ENCODE measurements at regions not wholly inside any gene's neighbourhood (a gene's known extent, or its start where the extent isn't known, plus 50 kb on each side); places are given as distances from the start of the nearest gene placed in this dataset.

DNA sequence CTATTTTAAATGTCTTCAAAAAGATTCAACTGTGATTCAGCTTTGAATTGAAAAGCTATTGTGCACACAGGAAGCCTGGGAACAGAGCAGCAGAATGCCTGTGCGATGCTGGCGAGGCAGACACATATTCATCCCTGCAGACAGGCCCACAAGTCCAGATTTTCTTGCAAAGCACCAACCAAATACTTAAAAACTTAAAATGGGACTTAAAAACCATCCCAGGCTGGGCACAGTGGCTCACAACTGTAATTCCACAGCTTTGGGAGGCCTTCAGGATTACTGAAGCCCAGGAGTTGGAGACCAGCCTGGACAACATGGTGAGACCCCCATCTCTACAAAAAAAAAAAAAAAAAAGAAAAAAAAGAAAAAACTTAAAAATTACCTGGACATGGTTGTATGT lies 122.6 kb upstream of the SERPIND1 start:
- TF ChIP-seq, protein P1, sequence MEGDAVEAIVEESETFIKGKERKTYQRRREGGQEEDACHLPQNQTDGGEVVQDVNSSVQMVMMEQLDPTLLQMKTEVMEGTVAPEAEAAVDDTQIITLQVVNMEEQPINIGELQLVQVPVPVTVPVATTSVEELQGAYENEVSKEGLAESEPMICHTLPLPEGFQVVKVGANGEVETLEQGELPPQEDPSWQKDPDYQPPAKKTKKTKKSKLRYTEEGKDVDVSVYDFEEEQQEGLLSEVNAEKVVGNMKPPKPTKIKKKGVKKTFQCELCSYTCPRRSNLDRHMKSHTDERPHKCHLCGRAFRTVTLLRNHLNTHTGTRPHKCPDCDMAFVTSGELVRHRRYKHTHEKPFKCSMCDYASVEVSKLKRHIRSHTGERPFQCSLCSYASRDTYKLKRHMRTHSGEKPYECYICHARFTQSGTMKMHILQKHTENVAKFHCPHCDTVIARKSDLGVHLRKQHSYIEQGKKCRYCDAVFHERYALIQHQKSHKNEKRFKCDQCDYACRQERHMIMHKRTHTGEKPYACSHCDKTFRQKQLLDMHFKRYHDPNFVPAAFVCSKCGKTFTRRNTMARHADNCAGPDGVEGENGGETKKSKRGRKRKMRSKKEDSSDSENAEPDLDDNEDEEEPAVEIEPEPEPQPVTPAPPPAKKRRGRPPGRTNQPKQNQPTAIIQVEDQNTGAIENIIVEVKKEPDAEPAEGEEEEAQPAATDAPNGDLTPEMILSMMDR (IDR thresholded peaks at IDR 0.05) = no peak
- TF ChIP-seq POLR2A (IDR thresholded peaks at IDR 0.05) = no peak
